Jurkat, Clone E6-1 (cell line): ENCODE measurements at regions not wholly inside any gene's neighbourhood (a gene's known extent, or its start where the extent isn't known, plus 50 kb on each side); places are given as distances from the start of the nearest gene placed in this dataset.

Source experiments
- DNase-seq: peaks from one replicate; pipeline ENCODE4 v3.0.0-alpha.2; 2011; ENCODE audit warnings: low read depth, low spot score
- H3K4me3 ChIP-seq: 2 replicates; pipeline ENCODE4 v1.5.1; 2011; ENCODE audit warnings: mild to moderate bottlenecking, low read length, control low read depth, moderate library complexity

GRCh38 chr11:119796363-119797060 lies 67.5 kb upstream of the NECTIN1 start:
- no peak for DNase-seq
- no peak overlapping the region for H3K4me3 ChIP-seq

GRCh38 chr11:119795690-119796089 lies 66.7 kb upstream of the NECTIN1 start:
- DNase-seq: no peak
- no peak overlapping the region for H3K4me3 ChIP-seq

GRCh38 chr11:119795231-119795630 lies 66.2 kb upstream of the NECTIN1 start:
- no peak overlapping the region for H3K4me3 ChIP-seq

GRCh38 chr11:119794756-119795155 lies 65.8 kb upstream of the NECTIN1 start:
- no peak overlapping the region for H3K4me3 ChIP-seq
- DNase-seq: no peak

More at GRCh38 chr11:119795231-119795630, 66.2 kb upstream of the NECTIN1 start:
- no peak for DNase-seq

- DNase-seq: no peak
- H3K4me3 ChIP-seq: no peak overlapping the region
These were observed 65.2 kb upstream of the NECTIN1 start for GRCh38 chr11:119794141-119794665.

- DNase-seq: no peak
- H3K4me3 ChIP-seq: no peak overlapping the region
These were observed 64.5 kb upstream of the NECTIN1 start for GRCh38 chr11:119793335-119793984.

- no peak for DNase-seq
- H3K4me3 ChIP-seq: no peak overlapping the region
These were observed 62.7 kb upstream of the NECTIN1 start for GRCh38 chr11:119791701-119792151.

- DNase-seq: no peak
- H3K4me3 ChIP-seq: no peak overlapping the region
These were observed 62.0 kb upstream of the NECTIN1 start for GRCh38 chr11:119791047-119791446.

GRCh38 chr11:119790476-119790875 lies 61.5 kb upstream of the NECTIN1 start:
- DNase-seq: no peak
- H3K4me3 ChIP-seq: no peak overlapping the region

GRCh38 chr11:119789766-119790407 lies 60.9 kb upstream of the NECTIN1 start:
- no peak for DNase-seq
- H3K4me3 ChIP-seq: no peak overlapping the region

- no peak for DNase-seq
- H3K4me3 ChIP-seq: no peak overlapping the region
These were observed 60.0 kb upstream of the NECTIN1 start for GRCh38 chr11:119788911-119789560.

- H3K4me3 ChIP-seq: no peak overlapping the region
- no peak for DNase-seq
These were observed 59.3 kb upstream of the NECTIN1 start for GRCh38 chr11:119788096-119788883.

- H3K4me3 ChIP-seq: no peak overlapping the region
- DNase-seq: no peak
These were observed 58.1 kb upstream of the NECTIN1 start for GRCh38 chr11:119787074-119787461.

GRCh38 chr11:119786431-119787073 lies 57.6 kb upstream of the NECTIN1 start:
- no peak overlapping the region for H3K4me3 ChIP-seq

GRCh38 chr11:119785131-119785530 lies 56.1 kb upstream of the NECTIN1 start:
- H3K4me3 ChIP-seq: no peak overlapping the region
- DNase-seq: no peak

More at GRCh38 chr11:119786431-119787073, 57.6 kb upstream of the NECTIN1 start:
- DNase-seq: no peak

- DNase-seq: peak; percentile 25
- H3K4me3 ChIP-seq: no peak overlapping the region
These were observed 55.4 kb upstream of the NECTIN1 start for GRCh38 chr11:119784421-119784820.

GRCh38 chr11:119783466-119784400 lies 54.7 kb upstream of the NECTIN1 start:
- no peak overlapping the region for H3K4me3 ChIP-seq
- DNase-seq: peak; percentile 43
